Stomach smooth muscle (tissue), 2 donors: ENCODE measurements at regions not wholly inside any gene's neighbourhood (a gene's known extent, or its start where the extent isn't known, plus 50 kb on each side); places are given as distances from the start of the nearest gene placed in this dataset.

Experiments used
- H3K27ac ChIP-seq: one replicate; pipeline ENCODE4 v1.7.0; 2013; ENCODE audit warnings: mild to moderate bottlenecking, low read length, inconsistent platforms
- H3K27me3 ChIP-seq, 2 donors: one replicate each; pipeline ENCODE4 v1.7.0; 2013; ENCODE audit warnings: low read length in 2 of 2; ENCODE audit not compliant: insufficient read depth in 2 of 2, control insufficient read depth in 1 of 2
- H3K36me3 ChIP-seq, 2 donors: one replicate each; pipeline ENCODE4 v1.7.0; 2013; ENCODE audit warnings: low read length in 2 of 2; ENCODE audit not compliant: control insufficient read depth in 2 of 2, insufficient read depth in 2 of 2
- H3K4me1 ChIP-seq: one replicate; pipeline ENCODE4 v1.7.0; 2013; ENCODE audit warnings: low read length; ENCODE audit not compliant: control insufficient read depth, insufficient read depth
- H3K4me3 ChIP-seq, 2 donors: one replicate each; pipeline ENCODE4 v1.7.0; 2013; ENCODE audit warnings: low read length in 2 of 2
- H3K9ac ChIP-seq, 2 donors: one replicate each; pipeline ENCODE4 v1.7.0; 2013; ENCODE audit warnings: low read length in 2 of 2, mild to moderate bottlenecking in 1 of 2
- H3K9me3 ChIP-seq, 2 donors: one replicate each; pipeline ENCODE4 v1.7.0; 2013; ENCODE audit warnings: low read length in 2 of 2; ENCODE audit not compliant: control insufficient read depth in 2 of 2
- donor health status: healthy.
- donor health status: Pancreatic carcinoma.

DNA sequence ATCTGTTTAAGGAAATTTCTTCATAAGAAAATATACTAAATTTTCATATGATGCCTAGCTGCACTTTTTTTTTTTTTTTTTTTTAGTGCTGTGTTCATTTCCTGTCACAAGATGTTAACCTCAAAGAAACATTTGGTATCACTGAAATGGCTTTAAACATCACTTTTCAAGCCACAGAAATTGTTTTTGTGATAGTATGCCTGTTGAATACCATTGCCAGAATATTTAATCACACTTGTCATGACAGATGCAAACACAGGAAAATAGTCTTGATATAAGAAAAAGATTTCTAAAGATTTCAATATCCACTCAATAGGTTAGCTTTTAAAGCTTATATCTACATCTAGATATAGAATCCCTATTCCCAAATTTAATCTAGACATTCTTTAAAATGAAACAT lies 608.5 kb upstream of the AGTR1 start:
- Histone ChIP-seq H3K27ac (no peak overlapping the region), H3K36me3 (no peaks in the 10 kb centered on the region), H3K9ac (no peak overlapping the region), H3K27me3 (no peaks in the 10 kb centered on the region), H3K9me3 (no peaks in the 10 kb centered on the region), H3K4me1 (no peaks in the 10 kb centered on the region), H3K4me3 (no peak overlapping the region)

DNA sequence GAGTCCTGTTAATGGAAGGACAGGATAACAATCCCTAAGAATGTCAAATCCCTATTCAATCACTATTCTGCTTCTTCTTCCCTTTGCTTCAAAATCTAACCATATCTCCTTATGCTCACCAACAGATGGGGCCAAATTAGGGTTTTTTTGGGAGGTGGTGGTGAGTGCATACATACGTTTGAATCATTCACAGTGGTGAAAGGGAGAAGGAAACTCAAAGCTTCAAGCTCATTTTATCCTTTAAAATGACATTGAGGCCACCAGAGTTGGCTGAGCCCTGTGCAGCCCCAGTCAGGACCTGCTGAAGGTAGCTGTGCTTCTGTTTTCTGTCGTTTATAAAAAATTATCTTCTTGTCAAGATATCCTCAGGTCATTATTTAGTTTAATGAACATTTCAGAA lies 607.5 kb upstream of the AGTR1 start:
- no peaks in the 10 kb centered on the region for H3K27me3 ChIP-seq
- no peaks in the 10 kb centered on the region for H3K9me3 ChIP-seq

GRCh38 chr3:148092624-148093347 lies 604.9 kb upstream of the AGTR1 start:
- Histone ChIP-seq H3K4me3 (no peak overlapping the region), H3K36me3 (no peaks in the 10 kb centered on the region), H3K4me1 (no peaks in the 10 kb centered on the region), H3K9ac (no peak overlapping the region), H3K27me3 (no peaks in the 10 kb centered on the region), H3K27ac (no peak overlapping the region), H3K9me3 (no peaks in the 10 kb centered on the region)

More for the DNA sequence above, 607.5 kb upstream of the AGTR1 start:
- no peaks in the 10 kb centered on the region for H3K4me1 ChIP-seq
- no peaks in the 10 kb centered on the region for H3K36me3 ChIP-seq
- H3K9ac ChIP-seq: no peak overlapping the region
- H3K27ac ChIP-seq: no peak overlapping the region
- H3K4me3 ChIP-seq: no peak overlapping the region

GRCh38 chr3:148093753-148094152 lies 604.0 kb upstream of the AGTR1 start:
- Histone ChIP-seq H3K4me1 (no peaks in the 10 kb centered on the region), H3K27me3 (no peaks in the 10 kb centered on the region), H3K27ac (no peak overlapping the region), H3K36me3 (no peaks in the 10 kb centered on the region), H3K9me3 (no peaks in the 10 kb centered on the region), H3K9ac (no peak overlapping the region), H3K4me3 (no peak overlapping the region)

DNA sequence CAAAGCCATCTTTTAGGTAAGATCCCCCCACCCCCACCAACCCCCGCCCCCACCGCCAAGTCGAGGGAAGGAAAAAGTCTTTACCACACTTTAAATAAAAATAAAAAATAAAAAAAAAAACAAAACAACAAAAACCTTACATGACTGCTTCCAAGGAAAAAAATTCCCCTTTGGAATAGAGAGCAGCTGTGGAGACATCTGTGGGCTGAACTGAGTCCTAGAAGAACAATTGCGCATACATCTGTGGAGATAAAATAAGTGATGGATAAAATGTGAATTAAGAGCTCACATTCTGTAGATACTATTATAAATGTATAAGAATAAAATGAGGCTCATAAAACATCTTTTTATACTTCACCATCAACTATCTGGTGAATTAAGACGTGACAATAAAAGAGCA lies 601.7 kb upstream of the AGTR1 start:
- H3K4me3 ChIP-seq: no peak overlapping the region
- H3K27ac ChIP-seq: no peak overlapping the region
- no peak overlapping the region for H3K9ac ChIP-seq
- no peaks in the 10 kb centered on the region for H3K4me1 ChIP-seq
- H3K9me3 ChIP-seq: no peaks in the 10 kb centered on the region
- no peaks in the 10 kb centered on the region for H3K27me3 ChIP-seq
- no peaks in the 10 kb centered on the region for H3K36me3 ChIP-seq

- H3K27me3 ChIP-seq: no peaks in the 10 kb centered on the region
- H3K27ac ChIP-seq: no peak overlapping the region
- no peak overlapping the region for H3K4me3 ChIP-seq
Observed at GRCh38 chr3:148100476-148100875, 597.2 kb upstream of the AGTR1 start.

DNA sequence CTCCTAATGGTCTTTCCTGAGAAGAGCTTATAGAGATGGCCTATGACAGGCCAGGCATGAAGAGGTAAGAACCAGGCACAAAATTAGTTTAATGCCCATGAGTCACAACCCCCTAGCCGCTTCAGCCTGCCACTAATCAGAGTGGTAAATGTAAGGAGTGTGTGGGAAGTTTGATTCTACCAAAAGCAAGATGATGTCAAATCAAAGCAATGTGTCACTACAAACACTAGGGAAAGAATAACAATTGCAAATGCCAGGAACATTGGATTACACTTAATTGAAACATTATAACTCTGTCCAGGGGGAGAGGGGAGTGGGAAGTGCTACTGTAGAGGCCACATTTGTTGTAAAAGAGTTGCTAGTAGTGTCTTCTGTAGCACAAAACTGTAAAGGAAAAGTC lies 596.6 kb upstream of the AGTR1 start:
- Histone ChIP-seq H3K4me1 (no peaks in the 10 kb centered on the region), H3K27ac (no peak overlapping the region), H3K9me3 (no peaks in the 10 kb centered on the region), H3K9ac (no peak overlapping the region), H3K4me3 (no peak overlapping the region), H3K27me3 (no peaks in the 10 kb centered on the region), H3K36me3 (no peaks in the 10 kb centered on the region)

More at GRCh38 chr3:148100476-148100875, 597.2 kb upstream of the AGTR1 start:
- no peaks in the 10 kb centered on the region for H3K9me3 ChIP-seq
- no peak overlapping the region for H3K9ac ChIP-seq
- no peaks in the 10 kb centered on the region for H3K36me3 ChIP-seq
- H3K4me1 ChIP-seq: no peaks in the 10 kb centered on the region

GRCh38 chr3:148102156-148102555 lies 595.5 kb upstream of the AGTR1 start:
- Histone ChIP-seq H3K4me3 (no peak overlapping the region), H3K27me3 (no peaks in the 10 kb centered on the region), H3K36me3 (no peaks in the 10 kb centered on the region), H3K4me1 (no peaks in the 10 kb centered on the region), H3K9ac (no peak overlapping the region), H3K27ac (no peak overlapping the region), H3K9me3 (no peaks in the 10 kb centered on the region)

DNA sequence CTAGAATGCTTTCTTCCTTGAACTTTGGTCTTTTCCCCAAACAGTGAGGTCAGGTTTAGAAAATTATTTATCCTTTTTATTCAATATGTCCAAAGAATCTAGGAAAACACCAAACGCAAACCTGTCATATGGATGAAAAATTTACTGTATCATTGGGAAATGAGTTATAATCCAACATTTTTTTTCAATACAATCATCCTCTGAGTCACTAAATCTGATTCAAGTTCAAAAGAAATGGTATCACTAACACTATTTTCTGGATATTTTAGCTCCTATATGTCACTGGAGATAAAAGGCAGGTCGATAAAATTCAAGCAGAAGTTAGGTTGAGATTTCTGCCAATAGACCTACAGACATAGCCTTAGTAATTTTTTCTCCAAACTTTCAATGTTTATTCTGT lies 591.6 kb upstream of the AGTR1 start:
- H3K9ac ChIP-seq: no peak overlapping the region
- H3K36me3 ChIP-seq: no peaks in the 10 kb centered on the region
- no peaks in the 10 kb centered on the region for H3K9me3 ChIP-seq
- no peak overlapping the region for H3K4me3 ChIP-seq
- no peak overlapping the region for H3K27ac ChIP-seq
- no peaks in the 10 kb centered on the region for H3K27me3 ChIP-seq
- H3K4me1 ChIP-seq: no peaks in the 10 kb centered on the region

GRCh38 chr3:148126956-148127355 lies 570.7 kb upstream of the AGTR1 start:
- H3K9ac ChIP-seq: no peak overlapping the region
- no peaks in the 10 kb centered on the region for H3K4me1 ChIP-seq
- no peak overlapping the region for H3K4me3 ChIP-seq
- H3K36me3 ChIP-seq: no peaks in the 10 kb centered on the region
- H3K27me3 ChIP-seq: no peaks in the 10 kb centered on the region
- no peaks in the 10 kb centered on the region for H3K9me3 ChIP-seq
- H3K27ac ChIP-seq: no peak overlapping the region

GRCh38 chr3:148128136-148128535 lies 569.6 kb upstream of the AGTR1 start:
- Histone ChIP-seq H3K4me1 (no peaks in the 10 kb centered on the region), H3K27me3 (no peaks in the 10 kb centered on the region), H3K4me3 (no peak overlapping the region), H3K27ac (no peak overlapping the region), H3K9ac (no peak overlapping the region), H3K9me3 (no peaks in the 10 kb centered on the region), H3K36me3 (no peaks in the 10 kb centered on the region)
